GM18868 (cell line): ENCODE measurements at regions not wholly inside any gene's neighbourhood (a gene's known extent, or its start where the extent isn't known, plus 50 kb on each side); places are given as distances from the start of the nearest gene placed in this dataset.
A peak's percentile ranks its signal among the peaks of the same experiment; 100 is the strongest.
"Not testable (repeated sequence)": the region's sequence is repeated elsewhere in the genome, so short reads cannot be mapped to it uniquely, and the experiment has no call there.

Experiments
- ATAC-seq: cut with Tn5 transposase; IDR thresholded peaks from one replicate; pipeline ENCODE4 v1.9.1; 2021; ENCODE audit warnings: mild to moderate bottlenecking, moderate library complexity; ENCODE audit not compliant: unreplicated experiment

DNA sequence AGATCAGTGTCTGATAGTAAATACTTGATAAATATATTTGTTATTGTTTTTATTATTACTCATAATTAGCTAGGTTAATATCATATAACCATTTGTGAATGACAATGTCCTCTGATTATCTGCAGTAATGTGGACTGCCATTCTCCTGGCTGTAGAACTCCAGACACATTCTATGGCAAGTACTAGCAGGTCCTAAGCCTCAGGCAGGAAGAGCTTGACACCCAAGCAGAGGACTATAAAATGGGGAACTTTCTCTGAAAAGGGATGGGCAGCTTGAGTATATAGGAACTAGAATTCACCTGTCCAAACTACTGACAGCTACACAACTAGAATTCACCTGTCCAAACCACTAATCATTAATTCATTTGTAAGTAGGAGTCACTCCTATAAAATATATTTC is 649.4 kb downstream of the CPS1 start:
- no peak for ATAC-seq

DNA sequence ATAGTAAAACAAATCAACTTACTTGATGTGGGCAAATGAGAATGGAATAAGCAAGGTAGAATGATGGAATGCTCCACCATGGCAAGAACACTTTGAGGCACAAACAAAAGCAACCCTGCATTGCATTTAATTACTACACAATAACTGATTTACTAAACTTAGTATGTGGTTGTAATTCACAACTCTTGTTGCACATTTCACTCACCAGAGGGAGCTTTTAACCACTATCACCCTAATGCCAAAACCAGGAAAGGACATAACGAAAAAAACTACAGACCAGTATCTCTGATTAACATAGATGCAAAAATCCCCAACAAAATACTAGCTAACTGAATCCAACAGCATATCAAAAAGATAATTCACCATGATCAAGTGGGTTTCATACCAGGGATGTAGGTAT is 659.8 kb downstream of the CPS1 start:
- ATAC-seq, result no peak

DNA sequence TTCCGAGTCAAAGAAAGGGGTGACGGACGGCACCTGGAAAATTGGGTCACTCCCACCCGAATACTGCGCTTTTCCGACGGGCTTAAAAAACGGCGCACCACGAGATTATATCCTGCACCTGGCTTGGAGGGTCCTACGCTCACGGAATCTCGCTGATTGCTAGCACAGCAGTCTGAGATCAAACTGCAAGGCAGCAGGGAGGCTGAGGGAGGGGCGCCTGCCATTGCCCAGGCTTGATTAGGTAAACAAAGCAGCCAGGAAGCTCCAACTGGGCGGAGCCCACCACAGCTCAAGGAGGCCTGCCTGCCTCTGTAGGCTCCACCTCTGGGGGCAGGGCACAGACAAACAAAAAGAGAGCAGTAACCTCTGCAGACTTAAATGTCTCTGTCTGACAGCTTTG is 663.1 kb downstream of the CPS1 start:
- ATAC-seq, result not testable (repeated sequence)

DNA sequence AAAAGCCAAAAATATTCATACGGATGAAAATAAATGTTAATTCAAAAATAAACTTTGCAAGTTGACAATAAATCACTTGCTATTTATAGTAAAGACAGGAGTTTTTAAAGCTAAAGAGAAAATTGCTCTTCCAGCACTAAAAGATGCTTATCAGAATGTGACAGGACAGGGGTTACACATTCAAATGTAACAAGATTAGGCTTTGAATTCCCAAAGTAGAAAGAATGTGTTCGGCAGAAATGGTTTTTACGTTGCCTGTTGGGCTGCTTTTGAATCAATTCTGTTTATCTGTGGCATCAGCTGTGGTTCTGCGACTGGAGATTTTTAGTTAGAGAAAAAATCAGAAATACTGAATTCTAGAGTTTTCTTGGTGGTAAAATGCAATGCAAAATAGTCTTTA is 669.4 kb downstream of the CPS1 start:
- no peak for ATAC-seq

DNA sequence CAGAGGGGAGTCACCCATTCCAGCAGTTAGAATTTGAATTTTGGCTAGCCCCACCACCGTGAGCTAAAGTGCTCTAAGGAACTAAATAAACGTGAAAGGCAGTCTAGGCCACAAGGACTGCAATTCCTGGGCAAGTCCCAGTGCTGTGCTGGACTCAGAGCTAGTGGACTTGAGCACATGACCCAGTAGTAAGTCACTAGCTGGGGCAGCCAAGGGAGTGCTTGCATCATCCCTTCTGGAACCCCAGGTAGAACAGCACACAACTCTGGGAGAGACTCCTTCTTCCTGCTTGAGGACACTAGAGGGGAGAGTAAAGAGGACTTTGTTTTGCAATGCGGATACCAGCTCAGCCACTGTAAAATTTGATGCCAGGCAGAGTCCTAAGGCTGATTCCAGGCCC is 672.2 kb downstream of the CPS1 start:
- ATAC-seq, result no peak

DNA sequence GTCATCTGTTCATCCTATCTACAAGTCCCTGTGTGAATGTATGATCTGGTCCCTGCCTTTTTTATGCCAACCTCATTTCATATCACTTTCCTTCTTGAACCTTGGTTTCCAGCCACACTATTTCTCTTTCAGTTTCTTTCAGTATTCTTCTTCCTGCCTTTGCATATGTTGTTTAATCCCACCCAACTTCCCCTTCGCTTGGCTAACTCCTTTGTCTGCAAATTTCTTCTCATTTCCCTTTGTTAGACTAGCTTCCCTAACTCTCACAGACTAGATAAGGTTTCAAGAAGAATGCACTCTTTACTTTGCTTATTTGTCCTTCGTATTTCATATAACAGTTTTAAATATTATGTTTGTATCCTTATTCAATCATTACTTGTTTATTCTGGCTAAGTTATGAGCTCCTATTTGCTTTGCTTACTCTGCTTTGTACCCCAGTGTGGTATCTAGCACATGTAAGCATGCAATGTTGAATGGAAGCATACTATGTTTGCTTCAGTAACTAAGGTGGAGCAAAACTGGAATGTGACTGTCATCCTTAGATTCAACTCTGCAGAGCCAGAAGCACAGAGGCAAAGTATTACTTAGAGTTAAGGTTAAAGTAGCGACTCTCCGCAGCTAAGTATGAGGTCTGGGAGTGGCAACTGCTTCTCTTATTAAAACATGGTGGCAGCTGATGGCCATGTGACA is 681.3 kb downstream of the CPS1 start:
- no peak for ATAC-seq

DNA sequence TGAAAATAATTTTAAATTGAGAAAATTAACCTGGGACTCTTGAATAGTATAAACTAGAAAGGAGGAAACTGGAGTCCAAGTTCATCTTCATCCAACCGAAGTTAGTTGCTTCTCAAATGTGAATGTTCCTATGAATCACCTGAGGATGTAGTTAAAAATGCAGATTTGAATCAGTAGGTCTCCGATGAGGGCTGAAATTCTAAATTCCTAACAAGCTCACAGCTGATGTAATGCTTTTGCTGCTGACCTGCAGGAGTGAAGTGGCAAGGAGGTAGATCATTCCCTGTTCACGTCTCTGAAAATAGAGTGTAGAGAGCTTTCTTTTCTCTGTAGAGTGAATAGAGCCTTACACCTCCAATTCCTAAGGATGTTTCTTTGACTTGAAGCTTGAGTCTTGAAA is 685.5 kb downstream of the CPS1 start:
- no peak for ATAC-seq

DNA sequence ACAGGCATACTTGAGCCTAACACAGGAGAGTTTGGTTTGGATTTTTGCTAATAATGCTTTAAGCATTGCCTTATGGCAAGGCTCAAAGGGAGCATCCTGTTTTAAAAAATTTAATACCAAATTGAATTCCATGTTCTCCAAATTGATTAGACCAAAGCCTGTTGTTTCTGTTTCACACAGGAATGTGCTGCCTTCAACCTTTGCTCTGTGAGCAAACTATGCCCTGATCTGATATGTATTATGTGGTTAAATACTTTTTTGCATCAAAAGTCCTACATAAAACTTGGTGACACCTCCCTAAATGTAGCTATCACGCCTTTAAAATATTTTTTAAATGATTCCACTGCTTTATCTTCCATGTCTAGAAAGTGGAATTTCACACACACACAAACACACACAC is 691.4 kb downstream of the CPS1 start:
- ATAC-seq, result no peak

DNA sequence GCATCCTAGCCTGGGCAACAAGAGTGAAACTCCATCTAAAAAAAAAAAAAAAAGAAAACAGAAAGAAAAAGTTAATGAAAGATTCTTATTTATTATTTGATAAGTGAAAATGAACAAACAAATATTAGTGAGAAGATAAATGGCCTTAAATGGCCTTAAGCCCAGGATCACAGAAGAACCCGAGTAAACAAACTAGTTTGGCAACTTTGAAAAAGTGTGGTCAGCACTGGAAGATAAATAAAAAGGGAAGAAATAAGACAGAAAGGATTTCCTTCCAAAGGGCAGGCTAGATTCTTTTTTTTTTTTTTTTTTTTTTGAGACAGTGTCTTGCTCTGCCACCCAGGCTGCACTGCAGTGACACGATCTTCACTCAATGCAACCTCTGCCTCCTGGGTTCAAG is 692.4 kb downstream of the CPS1 start:
- no peak for ATAC-seq

DNA sequence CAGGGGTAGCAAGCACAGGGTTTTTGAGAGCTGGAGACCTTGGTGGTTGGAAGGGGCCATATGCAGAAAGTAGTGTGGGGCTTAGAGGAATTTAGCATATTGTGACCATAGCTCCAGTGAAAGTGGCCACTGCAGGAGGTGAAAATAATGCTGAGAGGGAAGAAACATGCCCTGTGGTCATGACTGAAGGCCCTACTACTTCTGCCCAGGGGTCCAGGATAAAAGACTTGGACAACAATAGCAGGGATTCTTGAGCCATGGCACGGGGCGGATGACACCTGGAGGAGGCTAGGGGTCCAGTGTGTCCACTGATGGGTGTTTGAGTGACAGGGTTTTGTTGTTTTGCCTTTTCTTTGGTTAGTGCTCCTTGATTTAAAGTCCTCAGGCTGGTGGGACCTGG is 694.6 kb downstream of the CPS1 start:
- no peak for ATAC-seq

DNA sequence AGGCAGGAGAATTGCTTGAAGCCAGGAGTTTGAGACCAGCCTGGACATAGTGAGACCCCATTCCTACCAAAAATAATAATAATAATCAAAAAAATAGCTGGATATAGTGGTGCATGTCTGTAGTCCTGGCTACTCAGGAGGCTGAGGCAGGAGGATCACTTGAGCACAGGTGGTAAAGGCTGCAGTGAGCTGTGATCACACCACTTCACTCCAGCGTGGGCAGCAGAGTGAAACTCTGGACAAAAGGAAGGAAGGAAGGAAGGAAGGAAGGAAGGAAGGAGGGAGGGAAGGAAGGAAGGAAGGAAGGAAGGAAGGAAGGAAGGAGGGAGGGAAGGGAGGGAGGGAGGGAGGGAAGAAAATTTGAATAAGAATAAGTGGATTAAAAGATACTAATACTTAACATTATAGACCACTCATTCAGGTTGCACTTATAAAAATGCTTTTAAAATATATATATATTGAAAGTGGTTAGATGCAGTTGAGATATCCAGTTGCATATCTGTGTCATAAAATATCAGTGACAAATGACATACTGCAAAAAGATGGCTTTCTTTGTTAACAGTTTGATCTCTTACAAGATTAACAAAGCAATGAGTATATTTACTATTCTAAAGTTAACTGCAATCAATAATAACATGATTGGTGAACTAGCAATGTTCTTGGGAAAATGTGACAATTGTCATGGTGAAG is 702.4 kb downstream of the CPS1 start:
- no peak for ATAC-seq

DNA sequence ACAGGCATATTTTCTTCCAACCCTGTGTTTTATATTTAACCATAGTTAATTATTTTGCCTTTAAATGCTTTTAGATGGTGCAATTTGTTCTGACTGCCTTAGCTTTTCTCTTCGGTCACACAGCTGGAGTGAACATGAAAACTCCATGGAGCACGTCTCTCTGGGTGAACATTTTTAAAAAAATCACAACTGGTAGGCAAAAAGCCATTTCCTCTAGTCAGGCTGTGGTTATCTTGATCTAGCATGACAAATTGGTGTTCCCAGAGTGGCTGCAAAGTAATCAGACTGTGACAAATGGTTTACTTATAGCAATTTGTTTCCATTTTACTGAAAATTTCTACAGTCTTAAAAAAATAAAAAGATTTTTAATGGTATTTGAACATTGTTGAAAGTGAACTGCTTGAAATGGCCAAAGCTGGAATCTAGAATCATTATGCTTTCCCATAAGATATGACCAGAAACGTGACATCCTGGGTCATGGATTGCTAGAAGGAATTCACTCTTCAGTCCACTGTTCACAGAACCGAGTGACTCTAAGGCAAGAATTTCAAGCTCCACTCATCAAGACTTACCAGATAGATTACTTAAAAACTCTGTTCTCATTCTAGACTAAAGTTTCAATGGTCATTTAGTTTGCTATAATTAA is 703.6 kb downstream of the CPS1 start:
- no peak for ATAC-seq

DNA sequence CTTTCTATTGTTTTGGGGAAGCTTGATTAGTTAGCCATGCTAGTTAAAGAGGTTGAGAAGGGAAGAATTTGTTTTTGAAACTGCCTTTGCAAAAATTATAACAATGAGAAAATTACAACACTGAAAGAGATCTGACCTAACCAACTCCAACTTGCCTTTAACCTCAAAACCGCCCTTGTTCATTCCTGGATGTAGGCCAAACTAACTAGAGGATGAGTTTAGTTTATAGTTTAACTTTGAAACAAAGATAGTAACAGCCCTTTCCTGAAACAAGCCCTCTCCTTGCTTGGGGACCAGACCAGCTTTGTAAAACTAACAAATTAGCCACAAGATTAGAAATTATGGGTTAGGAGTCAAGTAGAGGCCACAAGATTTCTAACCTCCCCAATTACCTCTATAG is 713.9 kb downstream of the CPS1 start:
- no peak for ATAC-seq

DNA sequence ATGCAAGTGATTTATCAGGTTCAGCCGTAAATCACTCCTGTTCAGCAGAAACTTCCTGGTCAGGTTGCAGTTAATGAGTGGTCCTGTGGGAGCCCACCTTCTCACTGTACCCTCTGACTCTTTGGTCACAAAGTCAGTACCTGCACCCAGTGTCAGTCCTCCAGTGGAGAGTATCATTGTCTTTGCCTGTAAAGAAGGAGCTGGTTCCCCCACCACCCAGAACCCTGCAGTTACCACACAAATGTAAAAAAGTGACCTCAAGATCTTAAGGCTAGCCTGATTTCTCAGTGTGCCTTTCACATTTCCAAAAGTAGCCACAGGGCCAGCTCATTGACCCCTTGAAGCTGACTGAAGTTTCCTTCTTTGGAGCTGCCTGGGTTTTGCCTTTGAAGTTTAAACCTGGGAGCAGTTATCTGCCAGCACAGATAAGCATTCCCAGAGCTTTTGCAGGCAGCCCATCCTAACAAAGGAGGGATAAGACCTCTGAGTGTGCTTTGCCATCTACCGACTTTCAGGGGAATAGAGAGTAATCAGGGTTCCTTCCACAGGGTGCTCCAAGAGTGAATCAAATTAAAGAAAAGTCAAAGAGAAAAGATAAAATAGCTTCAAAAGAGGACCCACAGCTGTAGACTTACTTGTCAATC is 725.2 kb downstream of the CPS1 start:
- ATAC-seq, result no peak

DNA sequence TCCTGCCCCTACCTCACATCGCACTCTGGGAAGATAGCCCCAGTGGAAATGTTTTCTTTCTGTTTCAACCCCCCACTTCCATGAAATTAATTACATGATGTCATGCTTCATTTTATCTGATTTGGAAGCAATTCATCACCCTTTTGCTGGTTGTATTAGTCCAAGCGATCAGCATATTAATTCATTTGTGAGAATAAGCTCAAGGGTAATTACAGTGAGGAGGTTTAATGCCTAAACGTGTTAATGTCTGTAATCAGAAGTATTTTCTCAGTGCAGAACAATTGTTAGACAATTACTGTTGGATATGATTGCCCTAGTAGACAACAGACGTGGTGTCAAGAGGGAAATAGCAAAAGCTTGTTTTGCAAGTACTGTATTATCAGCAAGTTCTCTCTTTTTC is 746.3 kb downstream of the CPS1 start:
- ATAC-seq, result no peak

DNA sequence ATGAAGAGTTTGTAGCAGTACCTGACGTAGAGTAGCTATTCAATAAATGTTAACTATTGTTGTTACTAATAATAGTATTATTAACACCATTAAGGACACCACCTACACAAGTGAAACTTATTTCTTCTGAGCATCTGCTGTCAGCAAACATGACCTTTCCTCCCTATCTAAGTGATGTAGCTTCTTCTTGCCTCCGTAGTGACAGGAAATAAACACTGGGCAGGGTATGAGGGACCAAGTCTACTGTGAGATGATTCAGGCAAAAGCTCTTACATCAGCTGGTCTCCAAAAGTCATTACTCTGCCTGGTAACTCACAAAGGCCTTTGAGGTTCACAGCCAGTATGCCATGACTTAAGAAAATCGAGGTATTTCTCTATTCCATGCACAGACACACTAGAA is 750.5 kb downstream of the CPS1 start:
- peak; percentile 49 for ATAC-seq
